HG02973 (cell line): ENCODE measurements at regions not wholly inside any gene's neighbourhood (a gene's known extent, or its start where the extent isn't known, plus 50 kb on each side); places are given as distances from the start of the nearest gene placed in this dataset.

Source experiments
- ATAC-seq: cut with Tn5 transposase; IDR thresholded peaks from one replicate; pipeline ENCODE4 v1.9.1; 2021; ENCODE audit warnings: moderate library complexity; ENCODE audit not compliant: unreplicated experiment

- no peak for ATAC-seq
Observed at GRCh38 chr15:35654332-35654731, 108.4 kb upstream of the DPH6 start.

GRCh38 chr15:35657679-35658311 is 111.8 kb upstream of the DPH6 start:
- ATAC-seq: no peak

DNA sequence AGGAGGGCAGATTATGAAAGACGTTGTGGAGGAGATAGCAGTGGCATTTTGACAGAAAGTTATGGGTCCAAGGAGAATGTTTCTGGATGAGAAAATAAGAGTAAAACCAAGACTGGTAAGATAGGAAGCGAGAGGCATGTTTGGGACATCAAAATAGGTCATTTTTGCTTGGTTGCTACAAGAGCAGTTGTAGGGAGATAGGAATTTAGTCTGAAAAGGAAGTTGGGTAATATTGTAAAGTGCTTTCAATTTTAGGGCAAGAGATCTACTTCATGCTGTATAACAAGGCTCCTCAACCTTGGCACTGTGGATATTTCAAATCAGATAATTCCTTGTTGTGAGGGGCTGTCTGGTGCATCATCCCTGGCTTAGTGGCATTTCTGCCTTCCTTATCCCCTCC is 118.0 kb upstream of the DPH6 start:
- ATAC-seq: no peak

- ATAC-seq: no peak
Observed at GRCh38 chr15:35665896-35666536, 120.1 kb upstream of the DPH6 start.

- ATAC-seq: no peak
Observed at GRCh38 chr15:35667908-35668307, 121.9 kb upstream of the DPH6 start.

- ATAC-seq: no peak
Observed at GRCh38 chr15:35669021-35669420, 123.1 kb upstream of the DPH6 start.

- ATAC-seq: no peak
Observed at GRCh38 chr15:35669432-35670045, 123.6 kb upstream of the DPH6 start.

DNA sequence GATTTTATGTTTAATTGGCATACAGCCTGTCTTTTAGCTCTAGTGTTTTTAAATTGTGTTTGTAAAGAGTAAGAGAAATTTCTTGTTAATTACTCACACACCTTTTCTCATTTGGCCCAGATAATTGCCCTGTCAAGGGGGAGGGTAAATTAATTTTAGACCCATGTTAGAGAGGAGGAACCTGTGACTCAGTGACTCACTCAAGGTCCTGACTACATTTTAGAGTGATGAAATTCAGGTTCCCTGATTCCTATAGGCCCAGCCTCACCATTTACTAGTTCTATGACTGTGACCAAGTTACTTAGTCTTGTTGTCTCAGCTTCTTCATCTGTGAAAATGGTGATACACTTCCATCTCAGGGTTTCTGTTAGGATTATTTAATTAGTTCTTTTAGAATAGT is 125.2 kb upstream of the DPH6 start:
- ATAC-seq: no peak

DNA sequence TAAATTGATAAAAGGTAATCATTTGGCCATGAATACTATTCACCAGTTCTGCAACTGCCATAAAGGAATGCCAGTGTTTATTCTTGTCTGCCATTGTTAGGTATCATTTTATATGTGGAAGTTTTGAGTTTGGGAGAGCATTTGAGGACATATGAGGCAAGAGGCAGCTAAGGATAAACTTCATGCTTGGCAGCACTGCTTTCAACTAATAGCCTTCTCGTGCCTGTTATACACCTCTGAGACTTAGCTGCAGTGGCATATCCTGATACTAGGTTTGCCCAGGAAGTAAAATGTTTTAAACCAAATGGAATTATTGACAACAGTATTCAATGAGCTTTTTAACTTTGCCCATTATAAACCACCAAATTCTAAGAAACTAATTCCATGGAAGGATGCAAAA is 126.0 kb upstream of the DPH6 start:
- ATAC-seq: no peak

- peak; percentile 79 for ATAC-seq
Observed at GRCh38 chr15:35673093-35673684, 127.2 kb upstream of the DPH6 start.

DNA sequence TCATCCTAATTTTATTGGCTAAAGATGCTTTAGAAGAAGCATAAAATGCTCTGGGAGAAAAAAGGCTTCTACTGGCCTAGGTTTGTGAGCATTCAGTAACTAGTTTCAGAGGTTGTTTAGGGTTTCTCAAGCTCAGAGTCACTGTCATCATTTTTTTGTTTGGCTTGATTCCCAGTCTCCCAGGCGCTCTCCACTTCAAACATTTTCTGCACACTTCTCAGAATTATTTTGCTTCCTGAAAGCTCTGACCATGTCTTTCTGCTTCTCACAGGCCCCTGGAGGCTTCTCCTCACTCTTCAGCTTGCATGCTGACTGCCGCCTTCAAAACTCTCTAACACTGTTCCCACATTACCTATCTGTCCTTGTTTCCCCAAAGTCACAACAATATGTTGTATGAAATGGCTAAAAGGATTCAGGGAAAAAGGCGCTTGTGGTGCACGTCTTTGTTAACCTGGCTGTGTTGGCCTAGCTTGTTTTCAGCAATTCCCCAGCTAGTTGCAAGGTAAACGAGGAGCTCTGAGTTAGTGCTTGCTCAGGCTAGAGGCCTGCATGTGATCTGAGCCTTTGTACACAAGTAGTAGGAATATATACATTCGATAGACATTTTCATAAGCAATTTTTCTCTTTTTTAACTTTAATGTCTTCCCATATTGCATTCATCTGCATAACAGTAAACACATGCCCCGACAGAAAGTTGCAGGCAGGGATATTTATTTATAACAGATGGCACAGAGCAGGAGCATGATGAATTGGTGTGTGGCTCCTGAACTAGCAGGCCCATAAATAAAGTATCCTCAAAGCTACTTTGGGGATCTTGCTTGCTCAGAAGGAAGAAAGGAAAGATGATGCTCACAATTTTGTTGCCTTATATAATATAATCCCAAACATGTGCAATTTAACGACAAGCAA is 129.2 kb upstream of the DPH6 start:
- ATAC-seq: no peak

DNA sequence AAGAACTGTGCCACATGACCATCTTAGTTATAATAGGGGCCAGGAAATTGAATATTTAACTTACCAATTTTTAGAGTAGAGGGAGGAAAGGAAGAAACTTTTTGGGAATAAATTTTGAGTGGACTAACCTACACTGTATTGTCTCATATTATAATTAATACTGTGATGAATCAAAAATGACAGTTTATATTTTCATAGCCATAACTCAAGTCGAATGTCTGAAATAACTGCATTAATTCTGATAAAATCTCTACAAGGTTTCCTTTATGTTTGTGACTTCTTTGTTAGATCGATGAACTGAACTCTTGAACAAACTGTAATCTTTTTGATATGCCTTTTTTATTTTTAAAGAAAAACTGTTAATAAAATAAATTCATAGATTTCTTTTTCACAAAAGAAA is 132.8 kb upstream of the DPH6 start:
- ATAC-seq: no peak

- no peak for ATAC-seq
Observed at GRCh38 chr15:35679186-35679585, 133.2 kb upstream of the DPH6 start.

DNA sequence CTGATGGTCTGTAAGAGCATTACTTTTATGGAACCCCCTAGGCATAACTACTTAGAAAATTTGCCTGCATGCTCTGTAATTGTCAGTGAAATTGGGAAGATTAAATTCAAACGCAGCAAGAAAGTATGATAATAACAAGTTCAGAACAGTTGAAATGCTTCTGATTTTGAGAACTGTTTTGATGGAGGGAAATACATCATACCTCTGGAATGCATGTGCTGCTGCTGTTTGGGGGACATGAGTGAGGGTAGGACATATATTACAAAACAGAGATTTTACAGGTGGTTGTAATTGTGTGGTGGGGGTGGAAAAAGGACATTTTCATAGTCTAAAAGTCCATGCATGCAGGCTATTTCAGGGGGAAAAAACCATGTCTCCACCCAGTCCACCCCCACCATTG is 135.0 kb upstream of the DPH6 start:
- ATAC-seq: no peak

- no peak for ATAC-seq
Observed at GRCh38 chr15:35686347-35686746, 140.4 kb upstream of the DPH6 start.

DNA sequence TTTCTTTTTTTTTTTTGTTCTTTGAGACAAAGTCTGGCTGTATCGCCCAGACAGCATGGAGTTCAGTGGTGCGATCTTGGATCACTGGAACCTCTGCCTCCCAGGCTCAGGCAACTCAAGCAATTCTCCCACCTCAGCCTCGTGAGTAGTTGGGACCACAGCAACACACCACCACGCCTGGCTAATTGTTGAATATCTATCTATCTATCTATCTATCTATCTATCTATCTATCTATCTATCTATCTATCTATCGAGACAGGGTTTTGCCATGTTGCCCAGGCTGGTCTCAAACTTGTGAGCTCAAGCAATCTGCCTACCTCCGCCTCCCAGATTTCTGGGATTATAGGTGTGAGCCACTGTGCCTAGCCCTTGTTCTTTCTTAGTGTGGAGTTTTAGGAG is 143.3 kb upstream of the DPH6 start:
- no peak for ATAC-seq

DNA sequence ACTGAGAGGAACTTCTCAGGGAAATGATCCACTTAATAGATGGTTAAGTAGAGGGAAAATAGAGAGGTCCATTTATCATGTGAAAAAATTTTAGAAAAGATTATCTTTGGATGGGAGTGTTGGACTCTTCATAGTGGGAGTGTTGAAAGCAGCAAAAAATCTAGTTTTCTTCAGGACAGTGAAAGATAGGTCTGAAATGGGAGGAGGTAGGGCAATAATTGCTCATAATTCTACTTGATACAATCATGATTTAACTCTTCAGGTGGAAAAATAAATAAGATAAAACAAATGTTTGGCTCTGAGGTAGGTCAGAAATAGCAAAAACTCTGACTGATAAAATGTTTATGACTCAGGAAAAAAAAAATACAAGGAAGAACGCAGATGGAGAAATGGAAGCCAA is 144.1 kb upstream of the DPH6 start:
- ATAC-seq: no peak

GRCh38 chr15:35690698-35691116 is 144.7 kb upstream of the DPH6 start:
- no peak for ATAC-seq

DNA sequence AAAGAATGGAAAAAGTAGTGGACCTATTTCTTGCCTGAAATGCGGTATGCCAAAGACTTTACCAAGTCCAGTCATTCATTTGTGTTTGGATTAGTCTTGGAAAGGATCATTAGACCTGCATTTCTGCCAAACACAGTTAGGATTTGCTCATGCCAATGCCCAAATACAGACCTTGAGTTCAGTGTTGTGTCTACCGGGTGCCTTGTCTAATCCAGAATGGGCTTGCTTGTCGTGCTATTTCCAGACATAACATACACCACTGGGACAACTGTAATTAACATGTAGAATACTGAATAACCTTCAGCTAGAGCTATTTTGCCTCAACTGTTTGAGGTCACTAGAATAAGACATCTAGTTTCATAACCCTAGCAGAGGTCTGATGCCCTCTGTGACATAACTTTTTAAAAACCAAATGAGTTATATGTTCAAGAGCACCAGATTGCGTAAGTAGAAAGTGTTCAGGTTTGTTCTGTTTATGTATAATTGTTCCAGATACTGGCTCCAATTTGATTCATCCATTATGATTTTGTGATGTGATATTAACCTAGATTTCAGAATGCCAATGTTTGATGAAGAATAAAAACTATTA is 145.3 kb upstream of the DPH6 start:
- ATAC-seq: no peak

DNA sequence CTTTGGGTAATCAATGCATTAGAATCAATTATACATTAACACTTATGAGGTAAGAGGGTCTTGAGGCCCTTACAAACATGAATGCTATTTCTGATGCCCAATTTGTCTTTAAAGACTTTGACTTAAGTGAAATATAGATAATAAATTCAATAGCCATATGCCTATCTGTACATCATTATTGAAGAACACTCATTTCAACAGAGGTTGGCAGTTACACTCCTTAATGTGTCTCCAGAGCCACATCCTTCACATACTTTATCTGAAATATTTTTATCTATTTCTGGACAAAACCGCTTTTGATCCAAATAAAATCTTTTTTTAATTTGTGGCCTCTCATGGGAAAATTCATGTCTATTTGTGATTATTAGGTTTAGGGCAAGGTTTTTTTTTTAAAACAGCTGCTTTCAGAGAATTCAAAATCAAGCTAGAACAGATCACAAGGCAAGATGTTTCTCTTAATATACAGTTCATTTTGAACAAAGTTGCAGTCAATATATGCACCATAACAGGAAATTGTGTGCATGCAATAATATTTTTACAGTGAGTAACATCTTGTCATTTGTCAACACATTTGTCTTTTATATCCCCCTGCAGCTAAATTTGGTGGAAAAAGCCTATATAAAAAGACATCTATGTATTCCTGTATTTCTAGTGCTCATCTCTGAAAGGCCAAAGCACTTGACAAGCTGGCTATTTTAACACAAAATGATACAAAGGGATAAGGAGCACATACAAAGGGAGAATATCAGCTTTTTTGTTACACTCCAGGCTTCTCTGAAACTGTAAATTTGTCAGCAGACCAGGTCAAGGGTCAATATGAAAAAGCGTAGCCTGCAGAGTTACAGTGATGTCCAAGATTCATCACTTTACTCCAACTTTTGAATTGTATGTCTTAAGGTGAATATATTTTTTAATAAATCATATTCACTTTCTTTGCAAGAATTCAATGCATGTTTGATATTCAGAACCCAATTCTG is 146.2 kb upstream of the DPH6 start:
- ATAC-seq: no peak
